Astrocyte of the cerebellum (primary cell): ENCODE measurements at regions not wholly inside any gene's neighbourhood (a gene's known extent, or its start where the extent isn't known, plus 50 kb on each side); places are given as distances from the start of the nearest gene placed in this dataset.

Experiments used
- DNase-seq: peaks from one replicate; pipeline ENCODE4 v3.0.0-alpha.2; 2011; ENCODE audit warnings: low read depth
- H3K4me3 ChIP-seq: 2 replicates; pipeline ENCODE4 v1.5.1; 2011; ENCODE audit warnings: mild to moderate bottlenecking, low read depth, low read length, moderate library complexity
- CTCF ChIP-seq: IDR thresholded peaks from 2 replicates; pipeline ENCODE4 v1.5.1; 2012; ENCODE audit warnings: low read length, low read depth, moderate library complexity, mild to moderate bottlenecking; ENCODE audit errors: missing control alignments
- in situ Hi-C: cut with HindIII; loops from 2 replicates; pipeline ENCODE4 v1.10.0; 2017; ENCODE audit warnings: low sequenced_read_pairs

DNA sequence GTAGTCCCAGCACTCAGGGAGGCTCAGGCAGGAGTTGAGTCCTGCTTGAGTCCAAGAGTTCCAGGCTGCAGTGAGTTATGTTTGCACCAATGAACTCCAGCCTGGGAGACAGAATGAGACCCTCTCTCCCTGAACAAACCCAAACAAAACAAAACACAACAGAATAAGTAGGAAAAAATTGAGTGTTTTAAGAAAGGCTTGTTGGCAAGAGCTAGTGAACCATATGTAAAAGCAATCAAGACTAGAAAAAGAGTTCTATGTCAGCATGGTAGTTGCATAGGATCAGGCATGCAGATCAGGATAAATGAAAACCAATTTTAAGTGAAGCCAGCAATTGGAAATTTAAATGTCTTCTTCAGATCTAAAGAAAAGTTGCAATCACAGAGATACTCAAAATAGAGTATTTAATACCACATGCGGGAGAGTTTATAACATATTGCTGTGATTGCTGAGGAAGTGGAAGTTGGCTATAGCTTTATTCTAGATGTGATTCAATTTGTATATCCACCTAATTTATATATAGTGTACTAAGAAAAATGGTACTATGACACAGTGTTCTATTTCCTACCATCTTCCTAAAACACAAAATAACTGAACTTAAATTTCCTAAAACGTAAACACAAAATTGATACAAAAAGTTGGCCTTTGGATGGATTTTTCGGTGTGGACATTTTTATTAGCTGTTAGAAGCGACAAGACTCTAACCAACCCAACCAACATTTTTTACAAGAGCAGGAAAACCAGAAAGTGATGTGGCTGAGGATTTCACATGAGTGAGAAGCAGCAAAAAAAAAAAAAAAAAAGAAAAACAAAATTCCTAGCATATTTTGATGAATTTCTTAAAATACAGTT is 101.9 kb upstream of the ROBO1 start:
- H3K4me3 ChIP-seq, result no peak overlapping the region
- no peak for DNase-seq
- in situ Hi-C loops, result no loop called here
- no peak for TF ChIP-seq CTCF

GRCh38 chr3:79866162-79866561 is 98.4 kb upstream of the ROBO1 start:
- TF ChIP-seq CTCF, result no peak
- H3K4me3 ChIP-seq, result no peak overlapping the region
- in situ Hi-C loops, result no loop called here
- no peak for DNase-seq

DNA sequence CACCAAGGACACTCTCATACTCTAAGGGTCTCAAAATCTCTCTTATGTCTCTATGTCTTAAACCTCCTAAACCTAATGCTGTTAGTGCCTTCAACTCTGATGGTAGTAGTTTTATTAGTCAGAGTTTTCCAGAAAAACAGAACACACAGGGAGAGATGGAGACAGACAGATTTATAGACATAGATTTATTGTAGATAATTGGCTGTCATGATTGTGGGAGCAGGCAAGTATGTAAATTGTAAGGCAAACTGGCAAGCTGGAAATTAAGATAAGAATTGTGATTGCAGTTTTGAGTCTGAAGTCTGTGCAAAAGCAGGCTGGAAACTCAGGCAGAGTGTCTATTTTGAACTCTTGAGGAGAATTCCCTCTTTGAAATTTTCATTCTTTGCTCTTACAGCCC is 96.3 kb upstream of the ROBO1 start:
- in situ Hi-C loops, result no loop called here
- no peak for TF ChIP-seq CTCF
- no peak for DNase-seq
- H3K4me3 ChIP-seq, result no peak overlapping the region

DNA sequence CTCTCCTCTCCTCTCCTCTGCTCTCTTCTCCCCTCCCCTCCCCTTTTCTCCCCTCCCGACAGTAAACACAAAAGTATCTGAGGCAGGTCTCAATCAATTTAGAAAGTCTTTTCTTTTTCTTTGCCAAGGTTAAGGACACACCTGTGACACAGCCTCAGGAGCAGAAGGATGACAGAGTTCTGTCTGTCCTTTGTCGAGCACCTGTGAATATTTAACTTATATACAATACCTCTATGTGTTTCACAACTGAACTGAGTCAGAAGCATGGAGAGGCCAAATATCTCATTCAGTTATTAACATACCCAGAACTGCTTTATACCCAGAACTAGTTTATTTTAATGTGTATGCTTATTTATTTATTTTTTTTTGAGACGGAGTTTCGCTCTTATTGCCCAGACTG is 81.1 kb upstream of the ROBO1 start:
- in situ Hi-C loops, result no loop called here
- DNase-seq, result no peak
- no peak for TF ChIP-seq CTCF
- H3K4me3 ChIP-seq, result no peak overlapping the region

GRCh38 chr3:79847928-79848327 is 80.1 kb upstream of the ROBO1 start:
- DNase-seq, result no peak
- in situ Hi-C loops, result no loop called here
- no peak for TF ChIP-seq CTCF
- H3K4me3 ChIP-seq, result no peak overlapping the region

DNA sequence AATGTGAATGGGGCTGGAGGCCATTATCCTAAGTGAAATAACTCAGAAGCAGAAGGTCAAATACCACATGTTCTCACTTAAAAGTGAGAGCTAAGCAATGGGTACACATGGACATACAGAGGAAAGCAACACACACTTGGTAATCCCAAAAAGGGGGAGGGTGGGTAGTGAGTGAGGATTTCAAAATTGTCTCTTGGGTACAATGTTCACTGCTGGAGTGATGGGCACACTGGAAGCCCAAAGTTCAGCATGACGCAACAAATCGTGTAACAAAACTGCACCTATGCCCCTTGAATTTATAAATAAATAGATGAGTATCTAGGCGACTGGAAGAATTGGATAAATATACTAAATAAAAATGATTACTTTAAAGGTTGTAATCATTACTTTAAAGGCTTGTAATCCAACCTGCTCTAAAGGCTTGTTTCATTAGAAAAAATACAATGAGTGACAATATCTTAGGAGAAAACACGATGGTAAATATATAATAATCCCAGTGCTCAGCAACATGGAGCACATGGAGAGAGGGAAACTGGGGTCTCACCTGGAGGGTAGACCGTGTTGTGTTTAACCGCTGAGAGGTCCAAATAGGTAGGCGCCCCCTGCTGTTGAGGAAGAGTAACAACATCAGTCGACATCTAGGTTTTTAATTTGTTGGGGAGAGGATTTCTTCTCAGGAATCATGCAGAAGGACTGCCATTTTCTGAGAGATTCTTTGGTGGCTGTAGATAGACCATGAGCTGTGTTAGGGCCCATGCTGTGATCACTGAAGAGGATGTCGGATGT is 78.5 kb upstream of the ROBO1 start:
- H3K4me3 ChIP-seq, result no peak overlapping the region
- no peak for DNase-seq
- peak; percentile 29 for TF ChIP-seq CTCF
- in situ Hi-C loops, result no loop called here
